HepG2 (cell line): ENCODE measurements at regions not wholly inside any gene's neighbourhood (a gene's known extent, or its start where the extent isn't known, plus 50 kb on each side); places are given as distances from the start of the nearest gene placed in this dataset.
A peak's percentile ranks its signal among the peaks of the same experiment; 100 is the strongest.

Experiments used
- ETV5 ChIP-seq: IDR thresholded peaks from 2 replicates; pipeline ENCODE4 v1.6.1; 2018; ENCODE audit warnings: missing biosample characterization, missing genetic modification reagents, inconsistent platforms, borderline replicate concordance
- GRHL1 ChIP-seq: sonication (generic); formaldehyde crosslinking; conservative IDR thresholded peaks from 2 replicates; pipeline ENCODE4 v1.8.0; 2022; ENCODE audit warnings: missing genetic modification reagents
- HHEX ChIP-seq: IDR thresholded peaks from 2 replicates; pipeline ENCODE4 v1.6.1; 2016; ENCODE audit warnings: control low read depth
- HNRNPLL ChIP-seq: fragments of 200-400 bp; formaldehyde crosslinking; IDR thresholded peaks from 2 replicates; pipeline ENCODE4 v1.6.1; 2017; ENCODE audit warnings: mild to moderate bottlenecking, low read depth, low read length; ENCODE audit not compliant: poor library complexity, severe bottlenecking
- MEF2D ChIP-seq: sonication (generic); formaldehyde crosslinking; IDR thresholded peaks from 2 replicates; pipeline ENCODE4 v1.5.1; 2020; ENCODE audit warnings: mild to moderate bottlenecking, missing genetic modification reagents
- MLLT10 ChIP-seq: sonication (generic); formaldehyde crosslinking; IDR thresholded peaks from 2 replicates; pipeline ENCODE4 v1.4.0; 2020; ENCODE audit warnings: missing genetic modification reagents
- MTERF4 ChIP-seq: sonication (generic); formaldehyde crosslinking; IDR thresholded peaks from 2 replicates; pipeline ENCODE4 v1.8.0; 2023; ENCODE audit warnings: mild to moderate bottlenecking, missing genetic modification reagents
- MXD1 ChIP-seq: sonication (generic); formaldehyde crosslinking; IDR thresholded peaks from 2 replicates; pipeline ENCODE4 v1.4.0; 2020; ENCODE audit warnings: mild to moderate bottlenecking, missing genetic modification reagents
- MXI1 ChIP-seq: IDR thresholded peaks from 3 replicates; pipeline ENCODE4 v1.6.1; 2012; ENCODE audit warnings: low read depth, low read length, inconsistent platforms, borderline replicate concordance
- NFKBIZ ChIP-seq: IDR thresholded peaks from 2 replicates; pipeline ENCODE4 v1.6.1; 2018; ENCODE audit warnings: missing genetic modification reagents, missing compliant biosample characterization
- PAX8 ChIP-seq: sonication (generic); formaldehyde crosslinking; IDR thresholded peaks from 2 replicates; pipeline ENCODE4 v1.8.0; 2022; ENCODE audit warnings: mild to moderate bottlenecking, missing genetic modification reagents, borderline replicate concordance
- RCOR2 ChIP-seq: IDR thresholded peaks from 2 replicates; pipeline ENCODE4 v1.6.1; 2016; ENCODE audit warnings: missing biosample characterization, missing genetic modification reagents
- SALL1 ChIP-seq: sonication (generic); formaldehyde crosslinking; IDR thresholded peaks from 2 replicates; pipeline ENCODE4 v1.8.0; 2022; ENCODE audit warnings: mild to moderate bottlenecking, missing genetic modification reagents
- SMARCE1 ChIP-seq: fragments of 450-650 bp; IDR thresholded peaks from 2 replicates; pipeline ENCODE4 v1.6.1; 2017; ENCODE audit warnings: borderline replicate concordance
- SNAPC2 ChIP-seq: sonication (generic); formaldehyde crosslinking; IDR thresholded peaks from 2 replicates; pipeline ENCODE4 v1.8.1; 2022; ENCODE audit warnings: mild to moderate bottlenecking, missing genetic modification reagents
- TCF12 ChIP-seq, 2 experiments: fragments of 450-650 bp in 1 of 2; sonication (generic) in 1 of 2; formaldehyde crosslinking in 1 of 2; IDR thresholded peaks; 2 replicates each; pipeline versions ENCODE4 v1.6.1 to v1.8.0; 2017 to 2022; ENCODE audit warnings: antibody characterized with exemption in 1 of 2, mild to moderate bottlenecking in 1 of 2, missing genetic modification reagents in 1 of 2, moderate library complexity in 1 of 2
- ZNF224 ChIP-seq: sonication (generic); formaldehyde crosslinking; IDR thresholded peaks from 2 replicates; pipeline ENCODE4 v1.5.0; 2020; ENCODE audit warnings: mild to moderate bottlenecking, missing genetic modification reagents
- ZNF225 ChIP-seq: sonication (generic); formaldehyde crosslinking; IDR thresholded peaks from 2 replicates; pipeline ENCODE4 v1.4.0; 2020; ENCODE audit warnings: mild to moderate bottlenecking, missing genetic modification reagents
- ZNF24 ChIP-seq: fragments of 450-650 bp; IDR thresholded peaks from 2 replicates; pipeline ENCODE4 v1.6.1; 2017; ENCODE audit warnings: antibody characterized with exemption, mild to moderate bottlenecking
- ZNF350 ChIP-seq: sonication (generic); formaldehyde crosslinking; IDR thresholded peaks from 2 replicates; pipeline ENCODE4 v1.4.0; 2020; ENCODE audit warnings: mild to moderate bottlenecking, low read depth, missing genetic modification reagents, borderline replicate concordance
- ZNF619 ChIP-seq: sonication (generic); formaldehyde crosslinking; IDR thresholded peaks from 2 replicates; pipeline ENCODE4 v1.4.0; 2020; ENCODE audit warnings: mild to moderate bottlenecking, missing genetic modification reagents
- ZNF75D ChIP-seq: sonication (generic); formaldehyde crosslinking; IDR thresholded peaks from 2 replicates; pipeline ENCODE4 v1.8.1; 2023; ENCODE audit warnings: missing genetic modification reagents, mild to moderate bottlenecking, borderline replicate concordance
- TF ChIP-seq, protein P1 (sequence below): sonication (generic); formaldehyde crosslinking; IDR thresholded peaks from 2 replicates; pipeline ENCODE4 v1.8.0; 2022; ENCODE audit warnings: missing genetic modification reagents, mild to moderate bottlenecking, moderate library complexity, borderline replicate concordance
- TF ChIP-seq, protein P2 (sequence below): sonication (generic); formaldehyde crosslinking; IDR thresholded peaks from 2 replicates; pipeline ENCODE4 v1.5.0; 2020; ENCODE audit warnings: mild to moderate bottlenecking, missing genetic modification reagents

DNA sequence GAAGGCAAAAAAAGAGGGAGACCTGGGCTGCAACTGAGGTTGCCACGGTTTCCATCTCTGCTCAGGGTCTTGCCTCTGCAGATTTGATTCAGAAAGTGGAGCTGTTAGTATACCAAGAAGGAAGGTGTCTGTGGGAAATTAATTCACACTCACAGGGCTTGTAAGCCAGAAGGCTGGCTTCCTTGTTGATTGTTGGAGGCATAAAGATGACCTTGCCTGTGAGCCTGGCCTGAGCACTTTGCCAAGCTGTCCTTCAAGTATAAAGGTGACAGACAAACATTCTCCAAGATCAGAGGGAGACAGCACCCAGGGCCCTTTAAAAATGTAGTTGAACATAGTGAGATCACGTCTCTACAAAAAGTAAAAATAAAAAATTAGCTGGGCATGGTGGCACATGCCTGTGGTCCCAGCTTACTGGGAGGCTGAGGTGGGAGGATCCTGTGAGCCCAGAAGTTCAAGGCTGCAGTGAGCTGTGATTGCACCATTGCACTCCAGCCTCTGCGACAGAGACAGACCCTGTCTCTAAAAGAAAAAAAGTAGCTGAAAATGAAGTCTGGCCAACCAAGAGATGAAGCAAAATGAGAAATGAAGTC, 91.2 kb upstream of the UXS1 start (continued):
- TF ChIP-seq, protein P1, sequence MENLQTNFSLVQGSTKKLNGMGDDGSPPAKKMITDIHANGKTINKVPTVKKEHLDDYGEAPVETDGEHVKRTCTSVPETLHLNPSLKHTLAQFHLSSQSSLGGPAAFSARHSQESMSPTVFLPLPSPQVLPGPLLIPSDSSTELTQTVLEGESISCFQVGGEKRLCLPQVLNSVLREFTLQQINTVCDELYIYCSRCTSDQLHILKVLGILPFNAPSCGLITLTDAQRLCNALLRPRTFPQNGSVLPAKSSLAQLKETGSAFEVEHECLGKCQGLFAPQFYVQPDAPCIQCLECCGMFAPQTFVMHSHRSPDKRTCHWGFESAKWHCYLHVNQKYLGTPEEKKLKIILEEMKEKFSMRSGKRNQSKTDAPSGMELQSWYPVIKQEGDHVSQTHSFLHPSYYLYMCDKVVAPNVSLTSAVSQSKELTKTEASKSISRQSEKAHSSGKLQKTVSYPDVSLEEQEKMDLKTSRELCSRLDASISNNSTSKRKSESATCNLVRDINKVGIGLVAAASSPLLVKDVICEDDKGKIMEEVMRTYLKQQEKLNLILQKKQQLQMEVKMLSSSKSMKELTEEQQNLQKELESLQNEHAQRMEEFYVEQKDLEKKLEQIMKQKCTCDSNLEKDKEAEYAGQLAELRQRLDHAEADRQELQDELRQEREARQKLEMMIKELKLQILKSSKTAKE (CRISPR knock-in tag): no peak
- TF ChIP-seq MXI1: no peak
- no peak for TF ChIP-seq ZNF24
- TF ChIP-seq ZNF75D (CRISPR knock-in tag): no peak
- no peak for TF ChIP-seq ZNF225 (CRISPR knock-in tag)
- no peak for TF ChIP-seq MEF2D (CRISPR knock-in tag)
- TF ChIP-seq SALL1 (CRISPR knock-in tag): peak; percentile 73
- no peak for TF ChIP-seq NFKBIZ (CRISPR knock-in tag)
- TF ChIP-seq TCF12 (IDR thresholded peaks at IDR 0.05): no peak
- TF ChIP-seq TCF12 (CRISPR knock-in tag; IDR thresholded peaks at IDR 0.05): no peak
- TF ChIP-seq MXD1 (CRISPR knock-in tag): no peak
- peak; percentile 70 for TF ChIP-seq RCOR2 (CRISPR knock-in tag)
- no peak for TF ChIP-seq ZNF350
- TF ChIP-seq SNAPC2 (CRISPR knock-in tag): no peak
- TF ChIP-seq MLLT10 (CRISPR knock-in tag): no peak
- TF ChIP-seq ZNF224 (CRISPR knock-in tag): no peak
- no peak for TF ChIP-seq PAX8 (CRISPR knock-in tag)
- TF ChIP-seq HNRNPLL: no peak
- TF ChIP-seq GRHL1 (CRISPR knock-in tag): no peak
- TF ChIP-seq, protein P2, sequence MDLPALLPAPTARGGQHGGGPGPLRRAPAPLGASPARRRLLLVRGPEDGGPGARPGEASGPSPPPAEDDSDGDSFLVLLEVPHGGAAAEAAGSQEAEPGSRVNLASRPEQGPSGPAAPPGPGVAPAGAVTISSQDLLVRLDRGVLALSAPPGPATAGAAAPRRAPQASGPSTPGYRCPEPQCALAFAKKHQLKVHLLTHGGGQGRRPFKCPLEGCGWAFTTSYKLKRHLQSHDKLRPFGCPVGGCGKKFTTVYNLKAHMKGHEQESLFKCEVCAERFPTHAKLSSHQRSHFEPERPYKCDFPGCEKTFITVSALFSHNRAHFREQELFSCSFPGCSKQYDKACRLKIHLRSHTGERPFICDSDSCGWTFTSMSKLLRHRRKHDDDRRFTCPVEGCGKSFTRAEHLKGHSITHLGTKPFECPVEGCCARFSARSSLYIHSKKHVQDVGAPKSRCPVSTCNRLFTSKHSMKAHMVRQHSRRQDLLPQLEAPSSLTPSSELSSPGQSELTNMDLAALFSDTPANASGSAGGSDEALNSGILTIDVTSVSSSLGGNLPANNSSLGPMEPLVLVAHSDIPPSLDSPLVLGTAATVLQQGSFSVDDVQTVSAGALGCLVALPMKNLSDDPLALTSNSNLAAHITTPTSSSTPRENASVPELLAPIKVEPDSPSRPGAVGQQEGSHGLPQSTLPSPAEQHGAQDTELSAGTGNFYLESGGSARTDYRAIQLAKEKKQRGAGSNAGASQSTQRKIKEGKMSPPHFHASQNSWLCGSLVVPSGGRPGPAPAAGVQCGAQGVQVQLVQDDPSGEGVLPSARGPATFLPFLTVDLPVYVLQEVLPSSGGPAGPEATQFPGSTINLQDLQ (CRISPR knock-in tag): no peak
- TF ChIP-seq ZNF619 (CRISPR knock-in tag): no peak
- TF ChIP-seq MTERF4 (CRISPR knock-in tag): no peak
- no peak for TF ChIP-seq HHEX (CRISPR knock-in tag)
- no peak for TF ChIP-seq ETV5 (CRISPR knock-in tag)
- TF ChIP-seq SMARCE1: no peak
